Sigmoid colon (tissue), 4 donors: ENCODE measurements at regions not wholly inside any gene's neighbourhood (a gene's known extent, or its start where the extent isn't known, plus 50 kb on each side); places are given as distances from the start of the nearest gene placed in this dataset.

ENCODE experiments used
- EP300 ChIP-seq, 4 donors: sonication (generic); formaldehyde crosslinking; IDR thresholded peaks; one replicate each; pipeline ENCODE4 v1.6.1; 2017; ENCODE audit warnings: antibody characterized with exemption in 4 of 4
- POLR2A ChIP-seq, 2 donors: fragments of 450-650 bp; IDR thresholded peaks; one replicate each; pipeline ENCODE4 v1.6.1; 2016; ENCODE audit warnings: antibody characterized with exemption in 2 of 2, mild to moderate bottlenecking in 2 of 2, moderate library complexity in 2 of 2
- POLR2AphosphoS5 ChIP-seq, 4 donors: sonication (generic); formaldehyde crosslinking; IDR thresholded peaks; one replicate each; pipeline ENCODE4 v1.6.1; 2017; ENCODE audit warnings: antibody characterized with exemption in 4 of 4
- TF ChIP-seq, protein P1 (sequence below), 4 experiments: fragments of 450-650 bp in 3 of 4; fragments of 200-600 bp in 1 of 4; IDR thresholded peaks; one replicate each; pipeline ENCODE4 v1.5.1; 2016 to 2019; ENCODE audit warnings: antibody characterized with exemption in 4 of 4, mild to moderate bottlenecking in 3 of 4, moderate library complexity in 2 of 4

DNA sequence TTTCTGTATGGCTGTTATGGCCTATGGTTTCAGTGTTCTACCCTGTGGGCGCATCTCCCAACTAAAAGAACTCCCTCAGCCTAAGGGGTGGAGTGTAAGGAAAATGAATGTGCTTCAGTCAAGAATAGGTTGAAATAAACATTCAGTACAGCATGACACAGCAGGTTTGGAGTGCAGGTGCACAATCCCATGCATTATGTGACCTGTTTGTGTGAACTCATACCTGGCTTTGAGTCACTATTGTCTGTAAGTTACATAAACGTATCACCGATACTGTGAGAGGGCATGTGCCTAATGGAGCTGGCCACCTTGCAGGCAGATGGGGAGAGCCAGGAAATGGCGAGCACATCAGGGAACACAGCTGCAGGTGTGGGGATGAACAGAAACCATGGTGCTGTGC is 216.0 kb downstream of the DSEL start:
- TF ChIP-seq, protein P1, sequence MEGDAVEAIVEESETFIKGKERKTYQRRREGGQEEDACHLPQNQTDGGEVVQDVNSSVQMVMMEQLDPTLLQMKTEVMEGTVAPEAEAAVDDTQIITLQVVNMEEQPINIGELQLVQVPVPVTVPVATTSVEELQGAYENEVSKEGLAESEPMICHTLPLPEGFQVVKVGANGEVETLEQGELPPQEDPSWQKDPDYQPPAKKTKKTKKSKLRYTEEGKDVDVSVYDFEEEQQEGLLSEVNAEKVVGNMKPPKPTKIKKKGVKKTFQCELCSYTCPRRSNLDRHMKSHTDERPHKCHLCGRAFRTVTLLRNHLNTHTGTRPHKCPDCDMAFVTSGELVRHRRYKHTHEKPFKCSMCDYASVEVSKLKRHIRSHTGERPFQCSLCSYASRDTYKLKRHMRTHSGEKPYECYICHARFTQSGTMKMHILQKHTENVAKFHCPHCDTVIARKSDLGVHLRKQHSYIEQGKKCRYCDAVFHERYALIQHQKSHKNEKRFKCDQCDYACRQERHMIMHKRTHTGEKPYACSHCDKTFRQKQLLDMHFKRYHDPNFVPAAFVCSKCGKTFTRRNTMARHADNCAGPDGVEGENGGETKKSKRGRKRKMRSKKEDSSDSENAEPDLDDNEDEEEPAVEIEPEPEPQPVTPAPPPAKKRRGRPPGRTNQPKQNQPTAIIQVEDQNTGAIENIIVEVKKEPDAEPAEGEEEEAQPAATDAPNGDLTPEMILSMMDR (IDR thresholded peaks at IDR 0.05), result no peak
- TF ChIP-seq POLR2A (IDR thresholded peaks at IDR 0.05) (no peak), POLR2AphosphoS5 (IDR thresholded peaks at IDR 0.05) (no peak), EP300 (IDR thresholded peaks at IDR 0.05) (no peak)
